HG02840 (cell line): ENCODE measurements at regions not wholly inside any gene's neighbourhood (a gene's known extent, or its start where the extent isn't known, plus 50 kb on each side); places are given as distances from the start of the nearest gene placed in this dataset.
"Not testable (repeated sequence)": the region's sequence is repeated elsewhere in the genome, so short reads cannot be mapped to it uniquely, and the experiment has no call there.

ENCODE experiments used
- ATAC-seq: cut with Tn5 transposase; IDR thresholded peaks from one replicate; pipeline ENCODE4 v1.9.1; 2021; ENCODE audit warnings: mild to moderate bottlenecking, moderate library complexity, moderate number of reproducible peaks; ENCODE audit not compliant: unreplicated experiment, low FRiP score

DNA sequence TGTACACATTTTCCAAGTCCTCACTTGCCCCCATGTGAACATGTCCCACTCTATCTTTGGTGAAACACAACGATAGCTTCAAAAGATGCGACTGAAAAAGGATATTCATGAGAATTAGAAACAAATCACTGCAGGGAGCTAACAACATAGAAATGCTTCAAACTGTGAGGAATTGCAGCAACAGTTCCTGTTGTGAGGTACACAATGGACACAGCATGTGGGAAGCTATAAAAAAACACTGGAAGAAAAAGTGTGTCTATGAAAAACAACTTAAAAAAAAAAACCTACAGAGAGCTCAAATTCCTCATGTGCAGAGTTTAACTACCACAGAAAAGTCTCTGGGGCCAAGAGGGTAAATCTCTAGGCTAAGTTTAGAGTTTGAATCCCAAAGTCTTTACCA lies 51.6 kb upstream of the BLTP1 start:
- ATAC-seq: no peak

DNA sequence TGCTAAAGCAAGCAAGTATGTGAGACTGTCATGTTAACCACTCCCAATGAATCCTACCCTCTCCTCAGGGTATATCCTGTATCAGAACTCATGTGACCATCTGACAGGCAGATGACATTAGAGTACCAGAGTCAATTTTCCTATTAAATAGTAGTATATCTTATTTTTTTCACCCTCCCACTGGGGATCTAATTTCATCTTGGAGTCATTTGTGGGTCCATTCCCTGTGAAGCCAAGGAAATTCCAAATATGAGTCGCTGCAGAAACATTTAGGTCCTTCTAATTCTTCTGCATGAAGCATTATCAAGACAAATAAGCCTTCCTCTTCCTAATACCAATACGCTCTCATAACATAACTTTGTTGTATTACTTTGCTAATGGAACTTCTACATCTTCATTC lies 52.2 kb upstream of the BLTP1 start:
- ATAC-seq: no peak

DNA sequence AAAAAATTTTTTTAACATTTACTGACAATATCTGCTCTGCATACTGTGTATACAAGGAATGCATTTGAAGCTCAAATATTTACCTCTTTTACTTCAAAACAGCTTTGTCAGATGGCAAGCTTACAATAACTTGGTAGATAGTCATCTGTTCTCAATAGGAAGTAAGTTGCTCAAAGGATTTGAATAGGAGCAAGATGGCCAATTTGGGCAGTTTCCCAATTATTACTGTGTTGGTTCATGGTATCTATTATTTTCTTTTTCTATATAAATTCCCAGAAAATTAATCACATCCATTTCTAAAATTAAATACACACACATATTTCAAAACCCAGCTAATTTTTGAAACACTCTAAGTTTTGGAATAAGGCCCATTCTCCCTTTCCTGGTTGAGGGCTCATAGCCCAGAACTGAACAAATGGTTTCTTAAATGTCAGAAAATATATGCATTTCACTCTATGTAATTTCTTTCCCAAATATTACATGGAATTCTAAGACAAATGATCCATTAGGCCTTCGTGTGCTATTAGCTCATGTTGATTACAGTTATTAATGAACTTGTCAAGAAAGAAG lies 60.2 kb upstream of the BLTP1 start:
- ATAC-seq: no peak

DNA sequence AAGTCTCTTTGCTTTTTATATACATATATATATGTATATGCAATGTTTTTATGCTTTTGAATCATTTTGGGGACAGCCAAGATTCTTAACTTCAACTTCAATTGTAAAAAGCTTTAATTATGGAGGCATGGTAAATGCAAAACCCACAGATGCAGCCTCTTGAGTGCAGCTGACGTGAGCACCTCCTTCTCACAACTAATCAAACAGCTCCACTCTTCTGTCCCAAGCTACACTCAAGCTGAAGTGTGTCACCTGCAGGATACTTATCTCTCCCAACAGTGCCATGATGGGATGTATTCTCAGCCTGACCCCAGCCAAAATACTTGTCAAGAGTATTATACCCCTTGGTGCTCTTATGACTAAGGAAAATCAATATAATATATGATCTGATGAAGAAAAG lies 60.7 kb upstream of the BLTP1 start:
- no peak for ATAC-seq

DNA sequence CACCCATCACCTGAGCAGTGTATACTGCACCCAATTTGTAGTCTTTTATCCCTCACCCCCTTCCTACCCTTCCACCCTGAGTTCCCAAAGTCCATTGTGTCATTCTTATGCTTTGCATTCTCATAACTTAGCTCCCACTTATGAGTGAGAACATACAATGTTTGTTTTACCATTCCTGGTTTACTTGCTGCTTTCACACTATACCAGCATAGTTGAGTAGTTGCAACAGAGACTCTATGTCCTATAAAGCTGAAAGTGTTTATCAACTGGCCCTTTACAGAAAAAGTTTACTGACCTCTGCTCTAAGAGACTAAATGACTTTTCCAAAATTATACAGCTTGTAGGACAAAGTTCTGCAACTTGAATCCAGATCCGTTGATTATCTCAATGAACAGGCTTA lies 61.1 kb upstream of the BLTP1 start:
- no peak for ATAC-seq

GRCh38 chr4:122086338-122087065 lies 65.6 kb upstream of the BLTP1 start:
- no peak for ATAC-seq

GRCh38 chr4:122083989-122084388 lies 68.1 kb upstream of the BLTP1 start:
- no peak for ATAC-seq

DNA sequence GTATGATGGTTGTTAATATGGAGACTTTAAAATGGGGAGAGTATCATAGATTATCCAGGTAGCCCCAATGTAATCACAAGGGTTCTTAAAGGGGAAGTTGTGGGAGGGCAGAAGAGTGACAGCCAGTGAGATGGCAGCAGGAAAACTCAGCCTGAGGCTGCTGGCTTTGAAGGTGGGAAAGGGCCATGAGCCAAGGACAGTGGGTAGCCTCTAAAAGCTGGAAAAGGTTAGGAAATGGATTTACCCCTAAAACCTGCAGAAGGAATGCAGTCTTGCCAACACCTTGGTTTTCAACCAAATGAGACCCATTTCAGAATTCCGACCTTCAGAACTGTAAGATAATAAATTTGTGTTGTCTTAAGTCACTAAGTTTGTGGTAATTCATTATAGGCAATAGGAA lies 68.8 kb upstream of the BLTP1 start:
- no peak for ATAC-seq

DNA sequence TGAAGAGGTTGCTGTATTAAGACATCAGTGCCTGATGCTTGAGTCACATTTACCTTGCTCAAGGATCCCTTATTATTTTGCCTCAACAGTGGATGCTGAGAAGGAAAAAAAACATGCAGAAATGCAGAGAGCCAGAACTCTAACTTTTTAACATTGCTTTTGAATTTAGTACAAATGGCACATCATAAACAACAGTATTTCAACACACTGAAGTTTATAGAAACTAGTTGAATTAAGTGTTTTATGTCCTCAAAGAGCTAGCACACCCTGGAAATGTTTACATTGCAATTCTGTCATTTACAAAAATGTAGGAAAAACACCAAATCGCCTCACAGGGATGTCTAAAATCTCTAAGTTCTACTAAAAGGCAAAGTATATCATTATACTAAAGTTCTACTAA lies 69.5 kb upstream of the BLTP1 start:
- no peak for ATAC-seq

GRCh38 chr4:122077653-122078052 lies 74.5 kb upstream of the BLTP1 start:
- ATAC-seq: not testable (repeated sequence)

- ATAC-seq: not testable (repeated sequence)
Measured at GRCh38 chr4:122076835-122077234, 75.3 kb upstream of the BLTP1 start.

DNA sequence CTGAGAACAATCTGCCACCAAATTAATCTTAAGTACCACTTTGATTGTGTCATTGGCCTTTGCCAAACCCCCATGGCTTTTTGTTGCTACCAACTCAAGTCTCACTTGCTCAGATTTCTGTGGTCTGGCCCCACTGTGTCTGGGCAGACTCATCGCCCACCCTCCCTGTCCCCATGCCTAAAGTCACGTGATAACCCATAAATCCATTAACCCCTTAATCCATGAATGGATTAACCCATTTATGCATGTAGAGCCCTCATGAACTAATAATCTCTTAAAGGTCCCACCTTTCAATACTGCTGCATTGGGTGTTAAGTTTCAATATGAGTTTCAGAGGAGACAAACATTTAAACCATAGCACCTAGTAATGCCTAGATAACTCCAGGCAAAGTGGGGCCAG lies 78.5 kb upstream of the BLTP1 start:
- ATAC-seq: no peak

DNA sequence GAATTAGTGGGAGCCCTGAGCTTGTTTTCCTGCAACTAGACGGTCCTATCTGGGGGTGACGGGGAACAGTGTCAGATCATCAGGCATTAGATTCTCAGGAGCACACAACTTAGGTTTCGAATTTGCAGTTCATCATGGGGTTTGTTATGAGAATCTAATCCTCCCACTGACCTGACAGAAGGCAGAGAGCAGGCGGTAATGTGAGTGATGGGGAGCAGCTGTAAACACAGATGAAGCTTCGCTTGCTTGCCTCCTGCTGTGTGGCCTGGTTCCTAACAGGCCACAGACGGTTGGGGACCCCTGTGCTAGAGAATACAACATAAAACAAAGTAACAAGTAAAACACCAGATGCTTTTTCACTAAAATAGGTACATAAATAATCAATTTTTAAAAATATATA lies 86.2 kb upstream of the BLTP1 start:
- no peak for ATAC-seq

DNA sequence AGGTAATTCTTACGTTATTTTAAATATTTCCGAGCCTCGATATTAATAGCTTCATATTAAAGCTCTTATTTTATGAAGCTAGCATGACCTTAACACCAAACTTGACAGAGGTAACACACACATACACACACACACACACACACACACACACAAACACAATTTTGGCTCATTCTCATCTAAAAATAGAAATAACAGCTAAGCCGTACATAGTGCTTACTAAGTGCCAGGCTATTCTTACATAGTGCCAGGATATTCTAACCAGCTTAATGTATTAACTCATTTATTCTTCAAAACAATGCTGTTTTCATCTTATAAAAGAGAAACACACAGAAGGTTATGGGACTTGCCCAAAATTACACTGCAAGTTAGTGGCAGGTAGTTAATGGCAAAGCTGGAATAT lies 87.0 kb upstream of the BLTP1 start:
- no peak for ATAC-seq

GRCh38 chr4:122053186-122053585 lies 98.9 kb upstream of the BLTP1 start:
- no peak for ATAC-seq

- no peak for ATAC-seq
Measured at GRCh38 chr4:122052677-122053076, 99.5 kb upstream of the BLTP1 start.

- no peak for ATAC-seq
Measured at GRCh38 chr4:122050841-122051240, 99.0 kb upstream of the TRPC3 start.

DNA sequence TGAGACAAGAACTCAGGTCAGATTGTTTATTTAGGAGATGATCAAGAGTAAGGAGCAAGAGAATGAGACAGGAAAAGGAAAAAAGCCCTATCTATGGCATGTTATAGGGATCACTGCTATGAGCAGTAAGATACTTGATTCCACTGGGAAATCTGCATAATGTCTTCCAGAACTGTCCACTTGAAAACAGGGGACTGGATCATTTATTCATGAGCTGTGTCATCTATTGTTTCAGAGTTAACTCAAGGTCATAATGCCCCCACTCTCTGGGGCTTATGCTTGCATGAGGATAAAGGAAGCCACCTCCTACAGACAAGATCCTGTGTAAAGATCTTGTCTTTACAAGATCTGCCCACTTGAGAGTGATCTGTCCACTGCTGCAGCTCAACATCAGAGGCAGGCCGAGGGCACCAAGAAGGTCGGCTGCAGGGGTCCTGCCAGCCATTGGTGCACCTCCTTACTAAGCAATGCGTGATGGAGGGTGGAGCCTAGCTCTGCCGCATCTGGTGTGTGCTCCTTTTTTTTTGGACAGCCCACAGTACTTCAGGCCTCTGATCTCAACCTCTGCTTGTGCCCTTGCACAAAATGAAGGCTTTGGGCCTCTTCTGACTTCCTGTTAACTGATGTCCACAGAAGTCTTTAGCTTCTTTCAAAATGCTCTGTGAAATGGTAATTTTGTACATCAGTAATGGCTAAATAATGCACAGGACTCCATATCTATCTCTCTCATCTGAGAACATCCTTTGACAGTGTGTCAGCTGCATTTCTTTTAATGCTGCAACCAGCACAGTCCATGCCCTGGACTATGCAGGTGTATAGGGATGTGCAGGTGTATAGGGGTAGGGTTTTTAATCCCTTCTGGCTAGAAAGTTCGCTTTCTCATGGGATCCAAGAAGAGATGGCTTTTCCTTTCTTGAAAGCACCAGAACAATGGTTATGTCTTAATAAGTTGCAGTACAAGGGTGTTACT lies 95.9 kb upstream of the TRPC3 start:
- no peak for ATAC-seq

DNA sequence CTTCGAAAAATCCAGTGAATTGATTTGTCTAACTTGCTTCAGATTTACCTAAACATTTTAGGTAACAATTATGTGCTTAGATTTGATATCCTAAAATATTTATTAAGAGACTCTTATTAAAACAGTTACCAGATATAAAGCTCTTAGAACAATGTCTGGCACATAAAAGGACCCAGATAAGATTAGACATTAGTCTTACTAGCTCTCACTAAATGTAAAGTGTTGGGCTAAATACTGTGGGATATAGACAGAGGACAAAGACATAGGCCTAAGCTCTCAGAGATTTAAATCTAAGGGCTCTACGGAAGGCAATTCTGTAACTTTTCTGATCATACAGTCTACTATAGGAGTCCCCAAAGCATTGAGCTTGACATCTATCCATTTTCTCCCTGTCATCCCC lies 94.4 kb upstream of the TRPC3 start:
- ATAC-seq: no peak

DNA sequence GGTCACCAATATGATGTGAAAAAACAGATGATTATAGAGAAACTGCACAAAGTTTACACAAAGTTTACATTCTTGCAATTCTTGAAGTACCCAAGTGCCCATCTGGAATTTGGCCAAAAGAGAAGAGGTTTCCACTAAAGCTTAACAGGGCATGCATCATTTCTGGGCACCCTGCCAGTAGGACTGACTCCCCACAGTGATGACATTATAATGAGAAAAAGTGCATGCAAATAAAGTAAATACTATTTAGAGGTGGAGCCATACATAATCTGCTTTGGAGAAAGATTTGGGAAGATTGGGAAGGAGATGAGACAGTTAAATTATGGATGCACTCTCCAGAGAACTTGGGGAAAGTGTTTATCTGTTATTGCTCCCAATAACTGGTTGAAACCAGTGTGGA lies 93.7 kb upstream of the TRPC3 start:
- ATAC-seq: no peak

- no peak for ATAC-seq
Measured at GRCh38 chr4:122044501-122044900, 92.6 kb upstream of the TRPC3 start.
